SK-N-SH treated with all-trans-retinoic acid at 6 μM for 48 hours (cell line): ENCODE measurements at regions not wholly inside any gene's neighbourhood (a gene's known extent, or its start where the extent isn't known, plus 50 kb on each side); places are given as distances from the start of the nearest gene placed in this dataset.

ENCODE experiments used
- ATAC-seq: fragments of 200-7000 bp; cut with Tn5 transposase; 3 replicates; pipeline ENCODE4 v1.9.1; 2020; ENCODE audit warnings: mild to moderate bottlenecking, moderate library complexity
- ARNTL ChIP-seq: fragments of 450-650 bp; formaldehyde crosslinking; IDR thresholded peaks from 2 replicates; pipeline ENCODE4 v1.5.0; 2020; ENCODE audit warnings: low read depth, mild to moderate bottlenecking, moderate library complexity, borderline replicate concordance
- BACH2 ChIP-seq: fragments of 250-450 bp; sonication (Bioruptor Pico); IDR thresholded peaks from 2 replicates; pipeline ENCODE4 v1.9.0; 2021; ENCODE audit warnings: mild to moderate bottlenecking, borderline replicate concordance
- CSDC2 ChIP-seq: fragments of 250-450 bp; sonication (Bioruptor Pico); IDR thresholded peaks from 2 replicates; pipeline ENCODE4 v1.5.0; 2020; ENCODE audit warnings: mild to moderate bottlenecking, moderate library complexity
- CSRNP3 ChIP-seq: fragments of 250-450 bp; sonication (Bioruptor Pico); IDR thresholded peaks from 2 replicates; pipeline ENCODE4 v1.5.1; 2021; ENCODE audit warnings: mild to moderate bottlenecking, moderate library complexity
- GLIS3 ChIP-seq: fragments of 250-450 bp; sonication (Bioruptor Pico); IDR thresholded peaks from 2 replicates; pipeline ENCODE4 v1.5.0; 2020; ENCODE audit warnings: mild to moderate bottlenecking, moderate library complexity
- ISL1 ChIP-seq: fragments of 250-450 bp; sonication (Bioruptor Pico); IDR thresholded peaks from 2 replicates; pipeline ENCODE4 v2.1.2; 2022; ENCODE audit warnings: mild to moderate bottlenecking, moderate library complexity
- OSR1 ChIP-seq: fragments of 250-450 bp; sonication (Bioruptor Pico); IDR thresholded peaks from 2 replicates; pipeline ENCODE4 v1.8.0; 2022; ENCODE audit warnings: moderate library complexity, mild to moderate bottlenecking, inconsistent platforms
- PATZ1 ChIP-seq: fragments of 250-450 bp; sonication (Bioruptor Pico); IDR thresholded peaks from 2 replicates; pipeline ENCODE4 v1.8.0; 2020; ENCODE audit warnings: mild to moderate bottlenecking, moderate library complexity, borderline replicate concordance
- POU6F1 ChIP-seq: fragments of 250-450 bp; sonication (Bioruptor Pico); IDR thresholded peaks from 2 replicates; pipeline ENCODE4 v1.8.0; 2021; ENCODE audit warnings: low read depth, mild to moderate bottlenecking, moderate library complexity, borderline replicate concordance
- PPARA ChIP-seq: fragments of 250-450 bp; sonication (Bioruptor Pico); IDR thresholded peaks from 2 replicates; pipeline ENCODE4 v1.5.0; 2020; ENCODE audit warnings: mild to moderate bottlenecking, borderline replicate concordance
- RARB ChIP-seq: fragments of 250-450 bp; sonication (Bioruptor Pico); IDR thresholded peaks from 2 replicates; pipeline ENCODE4 v1.8.0; 2021; ENCODE audit warnings: mild to moderate bottlenecking, moderate library complexity
- SNAI2 ChIP-seq: fragments of 250-450 bp; sonication (Bioruptor Pico); IDR thresholded peaks from 2 replicates; pipeline ENCODE4 v1.5.0; 2020; ENCODE audit warnings: mild to moderate bottlenecking, moderate library complexity
- TCF4 ChIP-seq: fragments of 250-450 bp; sonication (Bioruptor Pico); IDR thresholded peaks from 2 replicates; pipeline ENCODE4 v1.8.0; 2021; ENCODE audit warnings: mild to moderate bottlenecking, moderate library complexity, borderline replicate concordance
- TOX ChIP-seq: fragments of 250-450 bp; sonication (Bioruptor Pico); IDR thresholded peaks from 2 replicates; pipeline ENCODE4 v1.8.0; 2021; ENCODE audit warnings: mild to moderate bottlenecking, moderate library complexity, borderline replicate concordance
- TSHZ2 ChIP-seq: fragments of 250-450 bp; sonication (Bioruptor Pico); IDR thresholded peaks from 2 replicates; pipeline ENCODE4 v1.5.0; 2020; ENCODE audit warnings: mild to moderate bottlenecking, moderate library complexity
- ZC3H10 ChIP-seq: fragments of 250-450 bp; sonication (Bioruptor Pico); IDR thresholded peaks from 2 replicates; pipeline ENCODE4 v1.5.1; 2021; ENCODE audit warnings: mild to moderate bottlenecking, moderate library complexity
- ZFP3 ChIP-seq: fragments of 250-450 bp; sonication (Bioruptor Pico); IDR thresholded peaks from 2 replicates; pipeline ENCODE4 v1.5.0; 2020; ENCODE audit warnings: mild to moderate bottlenecking, moderate library complexity
- ZFP30 ChIP-seq: fragments of 450-650 bp; formaldehyde crosslinking; IDR thresholded peaks from 2 replicates; pipeline ENCODE4 v1.5.0; 2022; ENCODE audit warnings: mild to moderate bottlenecking, moderate library complexity
- ZNF565 ChIP-seq: fragments of 450-650 bp; formaldehyde crosslinking; conservative IDR thresholded peaks from 2 replicates; pipeline ENCODE4 v1.5.0; 2020; ENCODE audit warnings: low read depth, mild to moderate bottlenecking, moderate library complexity
- ZNF70 ChIP-seq: fragments of 450-650 bp; formaldehyde crosslinking; IDR thresholded peaks from 2 replicates; pipeline ENCODE4 v1.5.0; 2020; ENCODE audit warnings: mild to moderate bottlenecking, moderate library complexity

GRCh38 chr6:55012454-55012853 is 161.9 kb upstream of the HCRTR2 start (continued):
- TF ChIP-seq TSHZ2 (CRISPR knock-in tag): no peak

- TF ChIP-seq GLIS3 (CRISPR knock-in tag) (no peak), RARB (no peak), OSR1 (CRISPR knock-in tag) (no peak)
- no peak for ATAC-seq
These were observed 159.8 kb upstream of the HCRTR2 start for GRCh38 chr6:55014321-55015088.

- no peak for ATAC-seq
- no peak for TF ChIP-seq TSHZ2 (CRISPR knock-in tag)
- no peak for TF ChIP-seq BACH2 (CRISPR knock-in tag)
- TF ChIP-seq ZC3H10 (CRISPR knock-in tag): no peak
- no peak for TF ChIP-seq OSR1 (CRISPR knock-in tag)
- TF ChIP-seq CSRNP3: no peak
- TF ChIP-seq SNAI2 (CRISPR knock-in tag): no peak
- TF ChIP-seq PPARA (CRISPR knock-in tag): no peak
- no peak for TF ChIP-seq ZNF70 (CRISPR knock-in tag)
- no peak for TF ChIP-seq CSDC2 (CRISPR knock-in tag)
- TF ChIP-seq GLIS3 (CRISPR knock-in tag): no peak
- no peak for TF ChIP-seq ZFP30 (CRISPR knock-in tag)
- TF ChIP-seq ZFP3 (CRISPR knock-in tag): no peak
- TF ChIP-seq PATZ1 (CRISPR knock-in tag): no peak
- TF ChIP-seq ISL1 (CRISPR knock-in tag): no peak
These were observed 158.1 kb upstream of the HCRTR2 start for GRCh38 chr6:55016261-55016660.

- ATAC-seq: no peak
- no peak for TF ChIP-seq TOX (CRISPR knock-in tag)
- TF ChIP-seq RARB: no peak
- TF ChIP-seq ISL1 (CRISPR knock-in tag): no peak
- no peak for TF ChIP-seq PATZ1 (CRISPR knock-in tag)
- no peak for TF ChIP-seq OSR1 (CRISPR knock-in tag)
- no peak for TF ChIP-seq GLIS3 (CRISPR knock-in tag)
- TF ChIP-seq ZNF565 (CRISPR knock-in tag): no peak
- TF ChIP-seq SNAI2 (CRISPR knock-in tag): no peak
- no peak for TF ChIP-seq POU6F1 (CRISPR knock-in tag)
- TF ChIP-seq ARNTL (CRISPR knock-in tag): no peak
- TF ChIP-seq TCF4 (CRISPR knock-in tag): no peak
- no peak for TF ChIP-seq CSRNP3
These were observed 156.6 kb upstream of the HCRTR2 start for GRCh38 chr6:55017555-55018300.
